HG03159 (cell line): ENCODE measurements at regions not wholly inside any gene's neighbourhood (a gene's known extent, or its start where the extent isn't known, plus 50 kb on each side); places are given as distances from the start of the nearest gene placed in this dataset.

Experiments
- ATAC-seq: cut with Tn5 transposase; IDR thresholded peaks from one replicate; pipeline ENCODE4 v1.9.1; 2021; ENCODE audit warnings: mild to moderate bottlenecking, moderate library complexity; ENCODE audit not compliant: unreplicated experiment

DNA sequence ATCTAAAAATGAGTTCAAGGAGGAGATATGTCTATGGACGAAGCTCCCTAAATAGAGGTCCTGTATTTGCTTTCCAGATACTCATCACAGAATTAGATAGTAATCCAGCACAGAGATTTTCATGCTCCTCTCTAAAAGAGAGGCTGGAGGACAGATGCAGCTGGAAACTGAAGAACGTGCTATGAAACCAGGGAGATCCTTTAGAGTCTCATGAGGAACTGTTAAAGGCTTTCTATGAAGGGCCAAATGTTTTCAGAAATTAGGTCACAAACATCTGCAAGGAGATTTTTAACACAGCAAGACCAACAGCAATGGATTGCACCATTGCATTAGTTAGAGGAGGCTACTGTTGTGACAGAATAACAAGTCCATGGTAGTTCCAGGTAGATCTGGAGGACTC lies 95.6 kb upstream of the ARHGAP20 start:
- no peak for ATAC-seq

- no peak for ATAC-seq
These were observed 93.5 kb upstream of the ARHGAP20 start for GRCh38 chr11:110805756-110806155.

- no peak for ATAC-seq
These were observed 89.9 kb upstream of the ARHGAP20 start for GRCh38 chr11:110802162-110802561.

GRCh38 chr11:110801328-110801727 lies 89.1 kb upstream of the ARHGAP20 start:
- no peak for ATAC-seq

DNA sequence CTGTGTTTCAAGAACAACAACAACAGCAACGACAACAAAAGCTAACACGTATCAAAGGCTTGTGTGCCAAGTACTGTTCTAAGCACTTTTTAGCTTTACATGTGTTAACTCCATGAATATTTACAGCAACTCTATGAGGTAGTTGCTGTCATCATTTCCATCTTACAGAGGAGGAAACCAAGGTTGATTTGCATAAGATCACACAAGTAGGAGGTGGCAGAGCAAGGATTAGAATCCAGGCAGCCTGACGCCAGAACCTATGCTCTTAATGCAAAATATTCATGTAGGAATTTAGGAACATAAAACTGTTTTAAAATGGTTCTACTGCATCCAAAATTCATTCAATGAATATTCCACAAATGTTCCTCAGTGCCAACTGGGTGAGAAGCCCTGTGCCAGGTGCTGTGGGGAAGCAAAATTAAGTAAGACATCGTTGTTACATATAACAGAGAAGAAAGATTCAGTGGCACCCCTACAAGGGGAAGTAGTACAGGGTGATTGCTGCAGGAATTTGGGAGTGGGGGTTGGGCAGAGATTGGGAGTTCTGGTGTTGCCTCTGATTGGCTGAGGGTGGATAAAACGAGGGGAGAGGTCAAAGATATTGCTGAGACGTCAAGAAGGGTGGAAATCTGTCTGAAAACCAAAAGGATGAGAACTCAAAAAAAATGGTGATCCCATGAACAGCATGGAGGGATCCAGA lies 86.1 kb upstream of the ARHGAP20 start:
- ATAC-seq: no peak

DNA sequence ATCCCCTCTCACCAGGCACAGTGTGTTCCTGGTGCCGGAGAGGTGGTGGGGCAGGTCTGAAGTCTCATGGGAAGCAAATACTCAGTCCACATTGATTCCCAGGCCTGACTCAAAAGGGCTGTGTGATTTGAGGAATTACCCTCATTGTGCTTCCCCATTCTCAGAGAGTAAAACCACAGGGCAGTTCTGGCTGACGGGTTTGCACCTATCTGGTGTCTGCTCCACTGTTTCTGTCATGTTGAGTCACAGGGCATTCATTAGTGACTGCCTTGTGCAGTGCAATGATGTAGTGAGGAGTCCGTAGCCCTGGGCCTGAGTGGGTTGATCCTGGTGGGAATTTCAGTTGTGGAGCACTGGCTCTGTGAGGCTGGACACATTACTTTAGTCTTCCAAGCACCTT lies 85.2 kb upstream of the ARHGAP20 start:
- peak; percentile 86 for ATAC-seq

DNA sequence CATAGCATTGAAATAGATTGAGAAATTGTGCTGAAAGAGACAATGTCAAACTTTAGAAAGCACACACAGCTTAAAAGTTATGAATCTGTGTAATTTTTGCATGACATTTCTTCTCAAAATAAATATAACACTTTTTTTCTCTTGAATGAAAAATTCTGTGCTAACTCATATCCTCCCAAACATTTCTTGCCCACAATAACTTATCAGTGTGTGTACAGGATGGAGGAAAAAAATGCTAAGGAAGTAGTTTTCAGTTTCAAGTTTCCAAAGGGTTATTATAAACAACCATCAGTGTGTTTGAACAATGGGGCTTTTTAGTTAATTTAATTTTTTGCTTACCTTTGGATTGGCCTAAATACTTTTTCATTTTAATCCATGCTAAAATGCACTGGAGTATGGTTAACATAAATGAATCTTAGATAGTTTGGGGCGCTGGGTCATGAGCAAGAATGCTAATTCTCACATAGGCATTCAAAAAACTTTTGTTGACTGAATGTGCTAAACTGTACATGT lies 82.9 kb upstream of the ARHGAP20 start:
- ATAC-seq: no peak

GRCh38 chr11:110793556-110793955 lies 81.3 kb upstream of the ARHGAP20 start:
- ATAC-seq: no peak

GRCh38 chr11:110791621-110792020 lies 79.4 kb upstream of the ARHGAP20 start:
- ATAC-seq: no peak

DNA sequence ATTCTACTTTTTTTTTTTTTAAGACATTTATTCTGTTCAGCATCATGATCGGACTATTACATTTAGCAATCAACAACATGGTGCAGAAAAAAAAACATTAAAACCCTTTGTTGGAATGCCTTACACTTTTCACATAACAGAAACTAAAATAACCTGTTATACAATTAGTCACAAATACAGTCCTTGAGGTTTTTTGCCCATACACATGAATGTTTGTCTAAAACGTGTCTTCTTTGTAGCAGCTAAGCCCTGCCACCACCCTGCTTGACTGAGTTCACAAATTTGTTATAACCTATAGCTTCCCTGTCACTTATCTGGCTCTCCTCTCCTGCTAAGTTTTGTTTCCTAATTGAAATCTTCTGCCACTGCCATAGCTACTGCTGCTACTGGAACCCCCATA lies 75.4 kb upstream of the ARHGAP20 start:
- no peak for ATAC-seq

- ATAC-seq: no peak
These were observed 74.1 kb upstream of the ARHGAP20 start for GRCh38 chr11:110786226-110786902.

DNA sequence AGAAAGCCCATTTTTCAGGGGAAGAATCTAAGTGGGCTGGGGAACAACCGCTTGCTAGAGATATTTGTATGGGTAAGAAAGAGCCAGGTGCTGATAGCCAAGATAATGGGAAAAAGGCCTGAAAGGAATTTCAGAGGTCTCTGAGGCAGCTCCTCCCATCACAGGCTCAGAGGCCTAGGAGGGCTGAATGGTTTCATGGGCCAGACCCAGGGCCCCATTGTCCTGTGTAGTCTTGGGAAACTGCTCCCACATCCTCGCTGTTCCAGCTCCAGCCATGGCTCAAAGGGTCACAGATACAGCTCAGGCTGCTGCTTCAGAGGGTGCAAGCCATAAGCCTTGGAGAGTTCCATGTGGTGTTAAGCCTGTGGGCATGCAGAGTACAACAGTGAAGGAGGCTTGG lies 73.2 kb upstream of the ARHGAP20 start:
- ATAC-seq: no peak

DNA sequence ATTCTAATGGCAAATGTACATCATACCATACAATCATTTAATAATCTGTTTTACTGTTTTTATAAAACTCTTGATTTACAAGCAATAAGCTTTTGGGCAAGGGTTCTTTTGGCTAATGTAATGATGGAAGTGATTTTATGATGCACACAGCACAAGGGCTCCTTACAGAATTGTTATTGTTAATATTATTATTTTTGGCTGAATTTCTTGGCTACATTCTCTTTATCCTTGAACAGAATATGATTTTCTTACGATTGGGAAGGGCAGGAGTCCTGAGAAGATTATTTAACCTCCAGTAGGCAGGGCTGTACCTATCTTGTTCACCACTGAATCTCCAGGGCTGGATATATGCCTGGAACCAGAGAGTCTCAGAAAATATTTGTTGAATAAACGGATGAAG lies 70.4 kb upstream of the ARHGAP20 start:
- ATAC-seq: no peak

DNA sequence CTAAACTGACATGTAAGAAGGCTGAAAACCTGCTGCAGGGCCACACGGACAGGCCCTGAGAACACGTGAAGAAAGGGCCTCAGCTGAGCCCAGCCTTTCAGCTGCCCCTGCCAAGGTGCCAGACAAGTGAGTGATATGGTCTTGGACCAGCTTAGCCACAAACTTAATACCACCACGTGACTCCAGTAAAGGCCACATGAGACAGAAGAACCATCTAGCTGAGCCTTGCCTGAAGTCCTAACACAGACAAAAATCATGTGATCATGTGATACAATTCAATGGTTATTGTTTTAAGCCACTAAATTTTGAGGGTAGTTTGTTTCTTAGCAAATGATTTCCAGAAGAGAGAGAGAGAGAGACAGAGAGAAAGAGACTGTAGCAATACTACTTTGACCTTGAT lies 66.9 kb upstream of the ARHGAP20 start:
- ATAC-seq: no peak

DNA sequence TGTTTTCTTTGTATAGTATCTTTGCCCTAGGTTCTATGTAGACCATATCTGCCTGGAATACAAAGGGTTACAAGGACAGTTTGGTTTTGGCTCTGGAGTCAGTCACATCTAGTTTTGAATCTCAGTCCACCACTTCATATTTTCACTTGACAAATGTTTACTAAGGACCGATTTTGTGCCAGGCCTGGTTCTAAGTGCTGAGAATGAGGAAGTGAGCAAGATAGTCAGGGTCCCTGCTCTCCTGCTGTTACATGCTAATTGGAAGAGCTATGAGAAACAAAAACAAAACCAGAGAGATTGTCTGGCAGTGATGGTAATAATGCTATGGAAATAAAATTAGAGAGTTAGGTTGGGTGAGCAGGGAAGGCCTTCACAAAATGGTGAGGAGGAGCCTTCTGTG lies 66.1 kb upstream of the ARHGAP20 start:
- ATAC-seq: peak; percentile 90

DNA sequence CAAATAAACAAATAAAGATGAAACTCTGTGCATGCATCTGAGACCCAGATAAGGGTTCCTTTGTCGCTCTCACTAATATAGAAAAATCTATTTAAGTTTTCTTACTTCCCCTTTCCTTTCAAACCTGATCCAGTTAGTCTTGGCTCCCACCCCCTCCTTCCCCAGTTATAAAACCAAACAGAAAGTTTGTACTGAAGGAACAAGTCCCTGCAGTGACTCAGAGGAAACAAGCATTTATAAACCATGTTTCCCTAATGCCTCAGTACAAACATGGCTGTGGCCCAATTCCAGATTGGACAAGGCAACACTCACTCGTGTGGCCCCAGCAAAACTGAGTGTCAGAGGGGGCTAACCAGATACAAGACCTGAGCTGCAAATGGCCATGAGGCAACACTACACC lies 65.5 kb upstream of the ARHGAP20 start:
- peak; percentile 37 for ATAC-seq

GRCh38 chr11:110776081-110776480 lies 63.8 kb upstream of the ARHGAP20 start:
- ATAC-seq: no peak

- ATAC-seq: no peak
These were observed 62.1 kb upstream of the ARHGAP20 start for GRCh38 chr11:110774138-110775014.

- ATAC-seq: no peak
These were observed 61.2 kb upstream of the ARHGAP20 start for GRCh38 chr11:110773442-110773841.

GRCh38 chr11:110772863-110773262 lies 60.6 kb upstream of the ARHGAP20 start:
- ATAC-seq: no peak

- ATAC-seq: no peak
These were observed 54.1 kb upstream of the ARHGAP20 start for GRCh38 chr11:110766316-110766715.

- no peak for ATAC-seq
These were observed 52.2 kb upstream of the ARHGAP20 start for GRCh38 chr11:110764485-110764884.
